H1 (cell line): ENCODE measurements at regions not wholly inside any gene's neighbourhood (a gene's known extent, or its start where the extent isn't known, plus 50 kb on each side); places are given as distances from the start of the nearest gene placed in this dataset.

Source experiments
- BCL11A ChIP-seq, 2 experiments: IDR thresholded peaks; one replicate each; pipeline ENCODE4 v1.6.1; 2011; ENCODE audit warnings: low read depth in 2 of 2, low read length in 2 of 2, mild to moderate bottlenecking in 2 of 2
- CHD1 ChIP-seq: IDR thresholded peaks from 2 replicates; pipeline ENCODE4 v1.6.1; 2012; ENCODE audit warnings: low read depth, low read length, improper control_type of control experiment
- EGR1 ChIP-seq: IDR thresholded peaks from 2 replicates; pipeline ENCODE4 v1.6.1; 2011; ENCODE audit warnings: low read depth, low read length, borderline replicate concordance
- POLR2A ChIP-seq, 2 experiments: IDR thresholded peaks; 1 replicate in 1 of 2; 2 replicates in 1 of 2; pipeline ENCODE4 v1.6.1; 2011; ENCODE audit warnings: low read depth in 2 of 2, low read length in 2 of 2, mild to moderate bottlenecking in 2 of 2; ENCODE audit errors: control extremely low read depth in 1 of 2
- POLR2AphosphoS5 ChIP-seq: IDR thresholded peaks from 2 replicates; pipeline ENCODE4 v1.6.1; 2011; ENCODE audit warnings: low read depth, low read length
- SRF ChIP-seq: IDR thresholded peaks from 2 replicates; pipeline ENCODE4 v1.6.1; 2011; ENCODE audit warnings: mild to moderate bottlenecking, low read depth, low read length, moderate library complexity
- TF ChIP-seq, protein P1 (sequence below), 3 experiments: IDR thresholded peaks; 1 replicate in 2 of 3; 2 replicates in 1 of 3; pipeline versions ENCODE4 v1.5.1 to v1.6.1; 2011; ENCODE audit warnings: low read length in 3 of 3, mild to moderate bottlenecking in 3 of 3, inconsistent platforms in 2 of 3, low read depth in 1 of 3, moderate library complexity in 1 of 3; ENCODE audit not compliant: insufficient read depth in 1 of 3; ENCODE audit errors: control extremely low read depth in 1 of 3

DNA sequence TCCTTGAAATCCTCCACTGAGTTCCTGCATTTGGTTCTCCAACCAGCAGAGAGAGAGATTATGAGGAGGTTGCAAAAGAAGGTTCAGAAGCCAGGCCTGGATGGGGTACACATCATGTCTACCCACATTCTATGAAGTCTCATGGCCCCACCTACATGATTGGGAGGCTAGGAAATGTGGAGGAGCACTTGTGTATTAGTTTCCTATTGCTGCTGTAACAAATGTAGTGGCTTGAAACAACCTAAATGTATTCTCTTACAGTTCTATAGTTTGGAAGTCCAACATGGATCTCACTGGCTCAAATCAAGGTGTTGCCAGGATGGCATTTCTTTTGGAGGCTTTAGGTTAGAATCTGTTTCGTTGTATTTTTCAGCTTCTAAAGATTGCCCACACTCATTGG lies 134.2 kb upstream of the ZNF648 start:
- TF ChIP-seq BCL11A (IDR thresholded peaks at IDR 0.05; ENCODE audit: low read depth in 2 of 2, low read length in 2 of 2) = no peak
- TF ChIP-seq SRF = no peak
- TF ChIP-seq POLR2A (IDR thresholded peaks at IDR 0.05; ENCODE audit: control extremely low read depth in 1 of 2, low read depth in 2 of 2, low read length in 2 of 2) = no peak
- TF ChIP-seq, protein P1, sequence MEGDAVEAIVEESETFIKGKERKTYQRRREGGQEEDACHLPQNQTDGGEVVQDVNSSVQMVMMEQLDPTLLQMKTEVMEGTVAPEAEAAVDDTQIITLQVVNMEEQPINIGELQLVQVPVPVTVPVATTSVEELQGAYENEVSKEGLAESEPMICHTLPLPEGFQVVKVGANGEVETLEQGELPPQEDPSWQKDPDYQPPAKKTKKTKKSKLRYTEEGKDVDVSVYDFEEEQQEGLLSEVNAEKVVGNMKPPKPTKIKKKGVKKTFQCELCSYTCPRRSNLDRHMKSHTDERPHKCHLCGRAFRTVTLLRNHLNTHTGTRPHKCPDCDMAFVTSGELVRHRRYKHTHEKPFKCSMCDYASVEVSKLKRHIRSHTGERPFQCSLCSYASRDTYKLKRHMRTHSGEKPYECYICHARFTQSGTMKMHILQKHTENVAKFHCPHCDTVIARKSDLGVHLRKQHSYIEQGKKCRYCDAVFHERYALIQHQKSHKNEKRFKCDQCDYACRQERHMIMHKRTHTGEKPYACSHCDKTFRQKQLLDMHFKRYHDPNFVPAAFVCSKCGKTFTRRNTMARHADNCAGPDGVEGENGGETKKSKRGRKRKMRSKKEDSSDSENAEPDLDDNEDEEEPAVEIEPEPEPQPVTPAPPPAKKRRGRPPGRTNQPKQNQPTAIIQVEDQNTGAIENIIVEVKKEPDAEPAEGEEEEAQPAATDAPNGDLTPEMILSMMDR (IDR thresholded peaks at IDR 0.05; ENCODE audit: control extremely low read depth in 1 of 3, insufficient read depth in 1 of 3, low read depth in 1 of 3, low read length in 3 of 3) = no peak
- TF ChIP-seq CHD1 = no peak
- no peak for TF ChIP-seq POLR2AphosphoS5
- no peak for TF ChIP-seq EGR1
